ENCODE measurements at regions not wholly inside any gene's neighbourhood (a gene's known extent, or its start where the extent isn't known, plus 50 kb on each side); places are given as distances from the start of the nearest gene placed in this dataset.

DNA sequence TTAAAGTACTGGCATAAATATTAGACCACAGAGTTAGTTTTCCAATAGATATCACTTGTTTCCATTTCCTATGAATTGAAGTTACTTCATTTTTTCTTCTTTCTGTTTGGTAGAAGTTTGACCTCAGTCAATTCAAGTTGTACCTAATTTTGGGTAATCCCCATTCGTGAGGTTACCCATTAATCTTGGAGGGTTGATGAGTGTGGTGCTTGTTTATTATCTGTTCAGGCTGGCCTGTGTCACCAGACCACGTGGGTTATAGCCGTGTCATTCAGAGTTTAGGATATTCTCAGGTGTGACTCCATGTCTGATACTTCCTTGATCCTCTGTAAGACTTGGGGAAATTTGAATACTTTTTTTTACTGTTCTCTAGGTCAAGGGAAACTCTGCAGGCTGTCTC, 133.9 kb upstream of the TPK1 start:
- TF ChIP-seq POLR2A (IDR thresholded peaks at IDR 0.05) = no peak
- TF ChIP-seq, protein P1, sequence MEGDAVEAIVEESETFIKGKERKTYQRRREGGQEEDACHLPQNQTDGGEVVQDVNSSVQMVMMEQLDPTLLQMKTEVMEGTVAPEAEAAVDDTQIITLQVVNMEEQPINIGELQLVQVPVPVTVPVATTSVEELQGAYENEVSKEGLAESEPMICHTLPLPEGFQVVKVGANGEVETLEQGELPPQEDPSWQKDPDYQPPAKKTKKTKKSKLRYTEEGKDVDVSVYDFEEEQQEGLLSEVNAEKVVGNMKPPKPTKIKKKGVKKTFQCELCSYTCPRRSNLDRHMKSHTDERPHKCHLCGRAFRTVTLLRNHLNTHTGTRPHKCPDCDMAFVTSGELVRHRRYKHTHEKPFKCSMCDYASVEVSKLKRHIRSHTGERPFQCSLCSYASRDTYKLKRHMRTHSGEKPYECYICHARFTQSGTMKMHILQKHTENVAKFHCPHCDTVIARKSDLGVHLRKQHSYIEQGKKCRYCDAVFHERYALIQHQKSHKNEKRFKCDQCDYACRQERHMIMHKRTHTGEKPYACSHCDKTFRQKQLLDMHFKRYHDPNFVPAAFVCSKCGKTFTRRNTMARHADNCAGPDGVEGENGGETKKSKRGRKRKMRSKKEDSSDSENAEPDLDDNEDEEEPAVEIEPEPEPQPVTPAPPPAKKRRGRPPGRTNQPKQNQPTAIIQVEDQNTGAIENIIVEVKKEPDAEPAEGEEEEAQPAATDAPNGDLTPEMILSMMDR (IDR thresholded peaks at IDR 0.05) = no peak
